ENCODE measurements at regions not wholly inside any gene's neighbourhood (a gene's known extent, or its start where the extent isn't known, plus 50 kb on each side); places are given as distances from the start of the nearest gene placed in this dataset.
"Not testable (repeated sequence)": the region's sequence is repeated elsewhere in the genome, so short reads cannot be mapped to it uniquely, and the experiment has no call there.

- no peak for DNase-seq
These were observed 226.6 kb upstream of the HES1 start for GRCh38 chr3:193909387-193909786.

- DNase-seq: no peak
These were observed 225.6 kb upstream of the HES1 start for GRCh38 chr3:193910310-193910709.

GRCh38 chr3:193910886-193911738 lies 224.8 kb upstream of the HES1 start:
- DNase-seq: no peak

- no peak for DNase-seq
These were observed 224.1 kb upstream of the HES1 start for GRCh38 chr3:193911784-193912340.

GRCh38 chr3:193912621-193913178 lies 223.2 kb upstream of the HES1 start:
- DNase-seq: no peak

- no peak for DNase-seq
These were observed 221.3 kb upstream of the HES1 start for GRCh38 chr3:193914602-193915001.

GRCh38 chr3:193915099-193915498 lies 220.8 kb upstream of the HES1 start:
- DNase-seq: no peak

GRCh38 chr3:193915613-193916012 lies 220.3 kb upstream of the HES1 start:
- DNase-seq: no peak

GRCh38 chr3:193917158-193917557 lies 218.8 kb upstream of the HES1 start:
- no peak for DNase-seq

- no peak for DNase-seq
These were observed 214.5 kb upstream of the HES1 start for GRCh38 chr3:193921465-193921864.

GRCh38 chr3:193922034-193922774 lies 213.7 kb upstream of the HES1 start:
- no peak for DNase-seq

- not testable (repeated sequence) for DNase-seq
These were observed 212.0 kb upstream of the HES1 start for GRCh38 chr3:193923958-193924357.

- not testable (repeated sequence) for DNase-seq
These were observed 209.9 kb upstream of the HES1 start for GRCh38 chr3:193926071-193926470.

GRCh38 chr3:193927413-193928206 lies 208.3 kb upstream of the HES1 start:
- DNase-seq: not testable (repeated sequence)

GRCh38 chr3:193928354-193929209 lies 207.4 kb upstream of the HES1 start:
- DNase-seq: no peak

GRCh38 chr3:193929373-193929772 lies 206.6 kb upstream of the HES1 start:
- no peak for DNase-seq

- DNase-seq: no peak
These were observed 205.9 kb upstream of the HES1 start for GRCh38 chr3:193929921-193930646.

- no peak for DNase-seq
These were observed 203.8 kb upstream of the HES1 start for GRCh38 chr3:193932136-193932535.

GRCh38 chr3:193932576-193932975 lies 203.4 kb upstream of the HES1 start:
- no peak for DNase-seq

- DNase-seq: no peak
These were observed 202.5 kb upstream of the HES1 start for GRCh38 chr3:193933451-193933850.

- no peak for DNase-seq
These were observed 200.0 kb upstream of the HES1 start for GRCh38 chr3:193935916-193936315.

Measured in activated CD4-positive, alpha-beta T cell treated with anti-CD3 and anti-CD28 coated beads, Interleukin-2, amount 50 U/mL, for 1 hour (primary cell).